ENCODE measurements at regions not wholly inside any gene's neighbourhood (a gene's known extent, or its start where the extent isn't known, plus 50 kb on each side); places are given as distances from the start of the nearest gene placed in this dataset.

DNA sequence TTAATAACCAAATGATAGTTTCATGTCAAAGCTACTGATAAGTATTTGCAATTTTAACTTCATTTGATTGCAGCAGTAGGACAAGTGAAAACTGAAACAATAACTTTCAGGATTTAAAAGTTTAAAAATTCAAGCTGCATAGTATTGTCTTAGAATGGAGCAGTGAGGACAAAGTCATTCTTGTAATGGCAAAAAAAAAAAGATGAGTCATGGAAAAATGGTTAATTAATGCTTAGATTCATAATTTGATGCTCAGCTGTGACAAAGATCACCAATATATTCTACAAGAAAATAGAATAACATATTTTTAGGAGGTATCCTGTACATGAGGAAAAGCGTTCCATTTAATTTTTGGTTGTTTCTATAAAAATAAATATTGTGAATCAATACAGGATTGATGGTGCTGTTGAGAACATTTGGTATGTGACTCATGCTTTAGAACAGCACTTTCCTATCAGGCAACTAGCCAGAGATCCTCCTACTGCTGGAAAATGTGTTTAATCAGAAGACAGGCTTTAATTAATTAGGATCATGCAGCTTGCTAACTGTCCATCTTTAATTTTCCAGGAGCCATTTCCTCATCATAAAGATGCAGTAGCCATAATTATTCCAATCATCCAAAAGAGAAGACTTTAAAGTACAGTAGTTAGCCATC lies 239.0 kb upstream of the MMADHC start:
- peak in 1 of 6 donors; percentile 19 for DNase-seq (ENCODE audit: low read depth in 4 of 6, low spot score in 6 of 6)
- no peaks in the 10 kb centered on the region for H3K36me3 ChIP-seq (ENCODE audit: control insufficient read depth, insufficient read depth, low read length)
- H3K27ac ChIP-seq (ENCODE audit: low read depth, low read length): no peak overlapping the region
- H3K9me3 ChIP-seq (ENCODE audit: control insufficient read depth, insufficient read depth, low read length): no peaks in the 10 kb centered on the region
- WGBS (ENCODE audit: insufficient coverage): no CpG with 5 or more reads among the region's 1 CpG
- H3K4me1 ChIP-seq (ENCODE audit: control insufficient read depth, insufficient read depth, low read length): no peaks in the 10 kb centered on the region
- H3K4me3 ChIP-seq (ENCODE audit: low read depth, low read length): no peak overlapping the region
- H3K27me3 ChIP-seq (ENCODE audit: control insufficient read depth, insufficient read depth, low read length): no peaks in the 10 kb centered on the region

DNA sequence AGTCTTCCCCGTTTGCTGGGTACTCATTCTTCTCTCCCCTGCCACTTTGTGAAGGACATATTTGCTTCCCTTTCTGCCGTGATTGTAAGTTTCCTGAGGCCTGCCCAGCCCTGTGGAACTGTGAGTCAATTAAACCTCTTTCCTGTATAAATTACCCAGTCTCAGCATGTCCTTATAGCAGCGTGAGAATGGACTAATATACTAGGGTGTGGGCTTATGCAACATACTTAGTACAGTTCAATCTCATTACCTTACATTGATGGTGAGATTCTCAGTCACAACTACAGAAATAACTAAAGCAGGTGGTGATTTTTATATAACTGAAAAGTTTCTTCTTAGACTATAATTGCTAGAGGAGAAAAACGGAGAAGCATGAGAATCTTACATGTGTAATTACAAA lies 237.9 kb upstream of the MMADHC start:
- no peak overlapping the region for H3K27ac ChIP-seq (ENCODE audit: low read depth, low read length)
- no peaks in the 10 kb centered on the region for H3K36me3 ChIP-seq (ENCODE audit: control insufficient read depth, insufficient read depth, low read length)
- no peaks in the 10 kb centered on the region for H3K9me3 ChIP-seq (ENCODE audit: control insufficient read depth, insufficient read depth, low read length)
- no peak overlapping the region for H3K4me3 ChIP-seq (ENCODE audit: low read depth, low read length)
- no peak for DNase-seq (ENCODE audit: low read depth in 4 of 6, low spot score in 6 of 6)
- H3K27me3 ChIP-seq (ENCODE audit: control insufficient read depth, insufficient read depth, low read length): no peaks in the 10 kb centered on the region
- no CpG with 5 or more reads among the region's 4 CpGs for WGBS (ENCODE audit: insufficient coverage)
- no peaks in the 10 kb centered on the region for H3K4me1 ChIP-seq (ENCODE audit: control insufficient read depth, insufficient read depth, low read length)

DNA sequence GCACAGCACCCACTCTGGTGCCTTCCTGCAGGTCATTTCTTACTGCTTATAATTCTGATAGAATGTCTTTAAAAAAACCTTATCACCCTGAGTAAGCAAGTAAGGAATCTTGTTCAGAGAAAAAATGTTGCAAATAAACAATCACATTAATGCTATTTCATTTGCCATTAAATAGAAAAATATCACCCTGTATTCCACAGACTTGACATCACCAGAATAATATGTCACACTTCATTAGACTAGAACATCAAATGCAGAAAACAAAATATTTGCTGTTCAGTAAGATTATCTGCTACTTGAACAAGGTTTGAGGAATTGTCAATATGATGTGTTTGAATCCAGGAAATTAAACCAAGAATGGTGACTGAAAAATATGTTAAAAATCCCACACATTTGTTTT lies 236.6 kb upstream of the MMADHC start:
- Histone ChIP-seq H3K4me1 (ENCODE audit: control insufficient read depth, insufficient read depth, low read length) (no peaks in the 10 kb centered on the region), H3K27ac (ENCODE audit: low read depth, low read length) (no peak overlapping the region), H3K9me3 (ENCODE audit: control insufficient read depth, insufficient read depth, low read length) (no peaks in the 10 kb centered on the region), H3K4me3 (ENCODE audit: low read depth, low read length) (no peak overlapping the region), H3K36me3 (ENCODE audit: control insufficient read depth, insufficient read depth, low read length) (no peaks in the 10 kb centered on the region), H3K27me3 (ENCODE audit: control insufficient read depth, insufficient read depth, low read length) (no peaks in the 10 kb centered on the region)
- DNase-seq (ENCODE audit: low read depth in 4 of 6, low spot score in 6 of 6): no peak

DNA sequence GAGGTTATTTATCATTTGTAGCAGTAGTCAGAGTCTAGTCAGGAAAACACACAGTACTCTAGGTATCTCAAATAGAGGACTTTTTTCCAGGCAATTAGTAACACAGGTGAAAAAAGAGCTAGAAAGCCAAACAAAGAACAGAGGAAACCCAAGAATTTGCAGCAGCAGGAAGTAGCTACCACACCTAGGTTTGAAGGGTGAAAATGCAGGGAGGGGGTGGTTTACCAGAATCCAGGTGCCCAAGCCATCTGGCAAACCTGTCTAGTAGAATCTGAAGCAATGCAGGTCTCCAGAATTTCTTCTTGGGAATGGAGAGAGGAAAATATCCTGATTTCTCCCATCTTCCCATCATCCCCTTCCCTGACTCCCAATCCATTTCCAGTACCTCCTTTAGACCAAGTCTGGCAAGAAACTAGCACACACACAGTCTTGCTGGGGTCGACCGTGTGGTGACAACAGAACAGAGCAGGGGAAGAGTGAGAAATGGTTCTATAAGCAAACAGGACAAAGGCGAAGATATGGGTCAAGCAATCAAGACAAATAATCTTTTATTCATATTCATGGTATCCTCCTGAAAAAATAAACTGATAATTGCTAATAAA lies 231.9 kb upstream of the MMADHC start:
- DNase-seq (ENCODE audit: low read depth in 4 of 6, low spot score in 6 of 6): no peak
- no peaks in the 10 kb centered on the region for H3K36me3 ChIP-seq (ENCODE audit: control insufficient read depth, insufficient read depth, low read length)
- no CpG with 5 or more reads among the region's 3 CpGs for WGBS (ENCODE audit: insufficient coverage)
- H3K4me1 ChIP-seq (ENCODE audit: control insufficient read depth, insufficient read depth, low read length): no peaks in the 10 kb centered on the region
- H3K4me3 ChIP-seq (ENCODE audit: low read depth, low read length): no peak overlapping the region
- H3K27me3 ChIP-seq (ENCODE audit: control insufficient read depth, insufficient read depth, low read length): no peaks in the 10 kb centered on the region
- no peaks in the 10 kb centered on the region for H3K9me3 ChIP-seq (ENCODE audit: control insufficient read depth, insufficient read depth, low read length)
- H3K27ac ChIP-seq (ENCODE audit: low read depth, low read length): no peak overlapping the region

DNA sequence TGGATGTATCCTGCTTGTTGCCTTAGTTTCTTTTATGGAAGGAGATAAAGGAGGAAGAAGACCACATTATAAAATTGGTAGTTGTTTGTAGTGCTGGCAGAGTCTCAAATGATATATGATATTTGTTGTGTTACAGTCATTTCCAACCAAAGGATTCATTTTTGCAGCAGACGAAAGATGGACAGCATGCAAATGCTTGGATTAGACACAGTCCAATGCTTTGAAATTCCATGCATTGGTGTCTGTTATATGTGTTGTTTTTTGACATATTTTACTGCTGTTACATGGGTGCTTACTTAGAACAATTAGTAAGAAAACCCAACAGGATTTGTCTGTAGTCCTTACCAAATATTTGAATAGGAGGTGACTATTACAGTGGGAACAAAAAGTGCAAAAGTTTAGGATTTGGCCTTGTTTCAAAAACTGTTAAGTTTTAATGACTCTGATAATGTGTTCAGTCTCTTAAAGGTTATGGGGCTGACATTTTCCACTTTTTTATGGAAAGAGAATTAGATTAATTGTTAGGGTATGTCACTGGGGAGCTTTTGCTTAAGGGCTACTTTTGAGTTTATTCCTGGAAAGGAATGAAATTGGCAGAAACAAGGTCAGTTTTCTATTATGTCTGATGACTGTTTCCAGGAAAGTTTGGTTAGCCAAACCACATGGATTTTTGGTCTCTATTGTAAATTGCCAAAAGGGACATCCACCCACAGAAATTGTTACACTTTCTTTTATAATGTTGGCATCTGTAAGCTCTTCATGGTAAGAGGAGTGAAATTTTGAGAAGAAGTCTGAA lies 229.4 kb upstream of the MMADHC start:
- WGBS (ENCODE audit: insufficient coverage): 80% methylated on average over 1 of the region's 1 CpG
- no peak for DNase-seq (ENCODE audit: low read depth in 4 of 6, low spot score in 6 of 6)
- H3K27ac ChIP-seq (ENCODE audit: low read depth, low read length): no peak overlapping the region

DNA sequence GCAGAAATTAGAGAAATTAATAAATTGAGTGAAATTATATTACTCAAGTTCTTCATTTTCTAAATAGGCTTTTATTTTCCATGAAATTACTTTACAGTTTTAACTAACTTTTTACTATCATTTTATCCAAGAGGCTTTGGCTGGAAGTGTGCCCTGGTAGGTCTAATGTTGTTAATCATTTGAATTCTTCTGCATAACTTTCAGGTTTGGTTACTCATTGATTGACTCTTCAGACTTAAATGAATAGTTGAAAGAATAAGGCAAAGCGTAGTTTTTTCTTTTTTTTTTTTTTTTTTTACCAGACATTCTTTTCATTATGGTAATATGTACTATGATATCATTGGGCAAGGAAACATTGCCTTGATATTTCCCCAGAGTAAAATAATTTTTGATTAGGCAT lies 228.4 kb upstream of the MMADHC start:
- DNase-seq (ENCODE audit: low read depth in 4 of 6, low spot score in 6 of 6): no peak
- Histone ChIP-seq H3K36me3 (ENCODE audit: control insufficient read depth, insufficient read depth, low read length) (no peaks in the 10 kb centered on the region), H3K27ac (ENCODE audit: low read depth, low read length) (no peak overlapping the region), H3K4me3 (ENCODE audit: low read depth, low read length) (no peak overlapping the region), H3K27me3 (ENCODE audit: control insufficient read depth, insufficient read depth, low read length) (no peaks in the 10 kb centered on the region), H3K4me1 (ENCODE audit: control insufficient read depth, insufficient read depth, low read length) (no peaks in the 10 kb centered on the region), H3K9me3 (ENCODE audit: control insufficient read depth, insufficient read depth, low read length) (no peaks in the 10 kb centered on the region)
- no CpG with 5 or more reads among the region's 1 CpG for WGBS (ENCODE audit: insufficient coverage)

More for the DNA sequence above, 229.4 kb upstream of the MMADHC start:
- no peaks in the 10 kb centered on the region for H3K36me3 ChIP-seq (ENCODE audit: control insufficient read depth, insufficient read depth, low read length)
- no peaks in the 10 kb centered on the region for H3K4me1 ChIP-seq (ENCODE audit: control insufficient read depth, insufficient read depth, low read length)
- no peaks in the 10 kb centered on the region for H3K27me3 ChIP-seq (ENCODE audit: control insufficient read depth, insufficient read depth, low read length)
- no peak overlapping the region for H3K4me3 ChIP-seq (ENCODE audit: low read depth, low read length)
- no peaks in the 10 kb centered on the region for H3K9me3 ChIP-seq (ENCODE audit: control insufficient read depth, insufficient read depth, low read length)

DNA sequence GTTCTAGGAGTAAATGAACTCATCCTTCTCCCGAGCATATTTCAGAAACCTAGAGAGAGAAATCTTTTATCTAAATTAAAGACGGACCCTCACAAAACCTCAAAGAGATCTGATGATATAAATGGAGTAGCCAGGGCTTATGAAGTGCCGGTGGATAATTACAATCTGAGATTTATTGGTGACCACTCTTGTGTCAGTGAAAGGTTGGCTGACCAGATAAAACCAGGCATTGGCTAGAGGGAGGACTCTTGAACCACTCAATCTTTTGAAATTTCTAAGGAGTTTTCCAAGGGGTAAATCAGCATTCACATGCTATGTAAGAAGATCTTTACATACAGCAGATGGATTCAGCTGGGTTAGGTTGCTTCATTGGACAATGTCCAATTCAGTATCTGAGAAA lies 227.3 kb upstream of the MMADHC start:
- DNase-seq (ENCODE audit: low read depth in 4 of 6, low spot score in 6 of 6): no peak

DNA sequence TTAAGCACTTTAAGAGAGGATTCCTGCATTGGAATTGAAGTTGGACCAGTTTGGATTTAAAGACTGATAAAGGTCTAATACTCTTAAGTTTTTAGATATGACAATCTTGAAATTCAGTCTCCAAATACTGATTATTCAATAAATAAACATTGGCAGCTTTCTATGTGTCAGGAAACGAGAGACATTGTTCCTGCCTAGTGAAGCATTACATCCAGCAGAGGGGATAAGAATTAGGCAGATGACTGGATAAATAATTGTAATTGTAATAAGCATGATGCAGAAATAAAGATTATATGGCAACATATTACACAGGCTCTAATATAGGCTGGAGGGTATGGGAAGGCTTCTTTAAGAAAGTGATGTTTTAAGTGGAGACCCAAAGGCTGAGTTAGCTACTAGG lies 226.5 kb upstream of the MMADHC start:
- Histone ChIP-seq H3K4me3 (ENCODE audit: low read depth, low read length) (no peak overlapping the region), H3K9me3 (ENCODE audit: control insufficient read depth, insufficient read depth, low read length) (no peaks in the 10 kb centered on the region), H3K27me3 (ENCODE audit: control insufficient read depth, insufficient read depth, low read length) (no peaks in the 10 kb centered on the region), H3K36me3 (ENCODE audit: control insufficient read depth, insufficient read depth, low read length) (no peaks in the 10 kb centered on the region), H3K4me1 (ENCODE audit: control insufficient read depth, insufficient read depth, low read length) (no peaks in the 10 kb centered on the region), H3K27ac (ENCODE audit: low read depth, low read length) (no peak overlapping the region)
- no peak for DNase-seq (ENCODE audit: low read depth in 4 of 6, low spot score in 6 of 6)
- WGBS (ENCODE audit: insufficient coverage): no CpG with 5 or more reads among the region's 1 CpG

More for the DNA sequence above, 227.3 kb upstream of the MMADHC start:
- H3K9me3 ChIP-seq (ENCODE audit: control insufficient read depth, insufficient read depth, low read length): no peaks in the 10 kb centered on the region
- H3K4me1 ChIP-seq (ENCODE audit: control insufficient read depth, insufficient read depth, low read length): no peaks in the 10 kb centered on the region
- 80% methylated on average over 1 of the region's 3 CpGs for WGBS (ENCODE audit: insufficient coverage)
- no peak overlapping the region for H3K27ac ChIP-seq (ENCODE audit: low read depth, low read length)
- H3K4me3 ChIP-seq (ENCODE audit: low read depth, low read length): no peak overlapping the region
- H3K27me3 ChIP-seq (ENCODE audit: control insufficient read depth, insufficient read depth, low read length): no peaks in the 10 kb centered on the region
- no peaks in the 10 kb centered on the region for H3K36me3 ChIP-seq (ENCODE audit: control insufficient read depth, insufficient read depth, low read length)

DNA sequence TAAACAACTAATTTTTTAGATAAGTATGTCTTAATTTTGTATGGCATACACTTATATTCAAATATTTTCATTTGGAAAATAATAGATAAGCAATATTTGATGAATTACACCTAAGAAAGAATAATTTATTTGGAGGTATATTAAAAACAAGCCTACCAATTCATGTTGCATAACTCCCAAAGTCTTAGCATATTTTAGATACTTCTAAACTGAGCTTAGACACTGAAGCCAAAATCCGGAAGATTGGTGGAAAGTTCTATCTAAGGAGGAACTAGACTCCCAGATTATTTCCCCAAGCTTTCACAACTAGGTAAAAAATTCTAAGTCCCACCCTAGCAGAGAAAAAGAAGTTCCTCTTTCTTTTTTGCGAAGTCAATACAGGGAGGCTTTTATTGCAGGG lies 221.0 kb upstream of the MMADHC start:
- Histone ChIP-seq H3K4me3 (ENCODE audit: low read depth, low read length) (no peak overlapping the region), H3K27me3 (ENCODE audit: control insufficient read depth, insufficient read depth, low read length) (no peaks in the 10 kb centered on the region)
- no CpG with 5 or more reads among the region's 2 CpGs for WGBS (ENCODE audit: insufficient coverage)

DNA sequence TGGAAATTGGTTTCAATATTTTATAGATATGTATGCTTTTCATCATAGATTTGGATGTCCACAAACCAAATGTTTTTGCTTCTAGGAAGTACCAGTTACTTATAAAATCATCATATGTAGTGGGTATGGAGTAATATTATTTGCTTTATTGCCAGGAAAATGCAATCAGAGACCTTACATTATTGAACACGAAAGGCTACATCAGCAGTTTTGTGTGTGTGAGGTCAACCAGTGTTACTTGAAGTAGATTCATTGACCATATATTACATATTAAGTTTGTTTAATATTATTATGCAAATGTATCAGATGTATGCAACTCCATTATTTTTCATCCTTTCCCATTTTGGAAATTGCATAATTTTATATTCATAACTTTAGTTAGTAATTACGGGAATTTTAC lies 219.1 kb upstream of the MMADHC start:
- Histone ChIP-seq H3K27me3 (ENCODE audit: control insufficient read depth, insufficient read depth, low read length) (no peaks in the 10 kb centered on the region), H3K27ac (ENCODE audit: low read depth, low read length) (no peak overlapping the region), H3K9me3 (ENCODE audit: control insufficient read depth, insufficient read depth, low read length) (peaks cover 4% of the 10 kb centered on the region), H3K4me1 (ENCODE audit: control insufficient read depth, insufficient read depth, low read length) (no peaks in the 10 kb centered on the region), H3K36me3 (ENCODE audit: control insufficient read depth, insufficient read depth, low read length) (no peaks in the 10 kb centered on the region), H3K4me3 (ENCODE audit: low read depth, low read length) (no peak overlapping the region)
- DNase-seq (ENCODE audit: low read depth in 4 of 6, low spot score in 6 of 6): no peak
- no CpG with 5 or more reads among the region's 2 CpGs for WGBS (ENCODE audit: insufficient coverage)

More for the DNA sequence above, 221.0 kb upstream of the MMADHC start:
- Histone ChIP-seq H3K36me3 (ENCODE audit: control insufficient read depth, insufficient read depth, low read length) (no peaks in the 10 kb centered on the region), H3K27ac (ENCODE audit: low read depth, low read length) (no peak overlapping the region), H3K4me1 (ENCODE audit: control insufficient read depth, insufficient read depth, low read length) (no peaks in the 10 kb centered on the region), H3K9me3 (ENCODE audit: control insufficient read depth, insufficient read depth, low read length) (no peaks in the 10 kb centered on the region)
- DNase-seq (ENCODE audit: low read depth in 4 of 6, low spot score in 6 of 6): no peak
